Neural progenitor cell (in vitro differentiated cells): ENCODE measurements at regions not wholly inside any gene's neighbourhood (a gene's known extent, or its start where the extent isn't known, plus 50 kb on each side); places are given as distances from the start of the nearest gene placed in this dataset.
A peak's percentile ranks its signal among the peaks of the same experiment; 100 is the strongest.

Source experiments
- DNase-seq: peaks from one replicate; pipeline ENCODE4 v3.0.0-alpha.2; 2016; ENCODE audit warnings: low spot score
- H2AFZ ChIP-seq: fragments of 200-600 bp; sonication (generic); replicated peaks from 2 replicates; pipeline ENCODE4 v1.6.1; 2016; ENCODE audit warnings: antibody characterized with exemption
- H3F3A ChIP-seq: fragments of 200-600 bp; sonication (generic); 2 replicates; pipeline ENCODE4 v1.6.1; 2016; ENCODE audit warnings: antibody characterized with exemption, low read depth
- H3K27ac ChIP-seq: fragments of 200-600 bp; sonication (generic); 2 replicates; pipeline ENCODE4 v1.5.1; 2016; ENCODE audit warnings: mild to moderate bottlenecking
- H3K27me3 ChIP-seq: fragments of 200-600 bp; sonication (generic); 2 replicates; pipeline ENCODE4 v1.6.1; 2016; ENCODE audit warnings: mild to moderate bottlenecking, moderate library complexity
- H3K36me3 ChIP-seq: fragments of 200-600 bp; sonication (generic); 2 replicates; pipeline ENCODE4 v1.5.1; 2016
- H3K4me1 ChIP-seq: fragments of 200-600 bp; sonication (generic); 2 replicates; pipeline ENCODE4 v1.6.1; 2016; ENCODE audit warnings: mixed run types
- H3K4me2 ChIP-seq: fragments of 200-600 bp; sonication (generic); 2 replicates; pipeline ENCODE4 v1.6.1; 2016
- H3K4me3 ChIP-seq: fragments of 200-600 bp; sonication (generic); 2 replicates; pipeline ENCODE4 v1.5.1; 2016
- H3K79me2 ChIP-seq: fragments of 200-600 bp; sonication (generic); 2 replicates; pipeline ENCODE4 v1.6.1; 2016; ENCODE audit warnings: low read depth
- H3K9ac ChIP-seq: fragments of 200-600 bp; sonication (generic); 2 replicates; pipeline ENCODE4 v1.6.1; 2016
- H3K9me3 ChIP-seq: fragments of 200-600 bp; sonication (generic); 2 replicates; pipeline ENCODE4 v1.5.1; 2016; ENCODE audit warnings: low read depth
- H4K20me1 ChIP-seq: fragments of 200-600 bp; sonication (generic); 2 replicates; pipeline ENCODE4 v1.6.1; 2016; ENCODE audit warnings: low read depth
- H3K27ac Mint-ChIP-seq: 3 replicates; pipeline ENCODE4 v1.8.0; 2021; ENCODE audit warnings: mixed read lengths
- H3K27me3 Mint-ChIP-seq: 2 replicates; pipeline ENCODE4 v1.8.0; 2022; ENCODE audit warnings: low read depth, mild to moderate bottlenecking, inconsistent platforms, moderate library complexity, mixed read lengths; ENCODE audit not compliant: insufficient read depth
- H3K36me3 Mint-ChIP-seq: 3 replicates; pipeline ENCODE4 v1.8.0; 2021; ENCODE audit warnings: mixed read lengths
- H3K4me1 Mint-ChIP-seq: 3 replicates; pipeline ENCODE4 v1.8.0; 2021; ENCODE audit warnings: mixed read lengths
- H3K4me3 Mint-ChIP-seq: 3 replicates; pipeline ENCODE4 v1.8.0; 2021; ENCODE audit warnings: mild to moderate bottlenecking, moderate library complexity, mixed read lengths
- H3K9me3 Mint-ChIP-seq: 3 replicates; pipeline ENCODE4 v1.8.0; 2020; ENCODE audit warnings: mixed read lengths
- CTCF ChIP-seq: fragments of 200-600 bp; sonication (generic); IDR thresholded peaks from 2 replicates; pipeline ENCODE4 v1.5.1; 2017; ENCODE audit warnings: antibody characterized with exemption, mild to moderate bottlenecking
- EZH2 ChIP-seq: fragments of 200-600 bp; sonication (generic); IDR thresholded peaks from 2 replicates; pipeline ENCODE4 v1.6.1; 2017; ENCODE audit warnings: antibody characterized with exemption, mild to moderate bottlenecking, moderate library complexity
- EZH2phosphoT487 ChIP-seq: fragments of 200-600 bp; sonication (generic); IDR thresholded peaks from 2 replicates; pipeline ENCODE4 v1.6.1; 2017; ENCODE audit warnings: antibody characterized with exemption

DNA sequence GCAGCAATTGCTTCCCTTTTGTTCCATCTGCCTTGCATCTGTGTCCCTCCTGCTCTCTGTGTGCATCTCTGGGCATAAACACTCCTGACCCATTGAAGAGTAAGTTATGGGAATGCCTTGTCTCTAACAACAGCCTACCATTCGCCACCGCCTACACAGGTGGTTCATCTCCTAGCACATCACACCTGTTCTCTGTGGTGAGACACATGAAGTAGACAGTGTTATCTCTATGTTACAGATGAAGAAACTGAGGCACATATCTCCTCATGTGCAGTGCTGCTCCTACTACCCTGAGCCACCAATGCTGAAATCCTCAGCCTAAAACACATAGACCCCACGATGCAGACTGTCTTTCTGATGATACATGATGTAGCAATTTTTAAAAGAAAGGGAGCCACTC lies 77.6 kb downstream of the PITPNM2 start:
- no peaks in the 10 kb centered on the region for H3K36me3 Mint-ChIP-seq
- no peak overlapping the region for H2AFZ ChIP-seq
- no peaks in the 10 kb centered on the region for H3K9me3 ChIP-seq
- H3K4me3 ChIP-seq: no peak overlapping the region
- H3K27ac ChIP-seq: no peak overlapping the region
- no peak for TF ChIP-seq CTCF
- no peak for TF ChIP-seq EZH2
- no peak for TF ChIP-seq EZH2phosphoT487
- no peaks in the 10 kb centered on the region for H4K20me1 ChIP-seq
- peaks cover 47% of the 10 kb centered on the region for H3K4me1 ChIP-seq
- H3K9me3 Mint-ChIP-seq: no peaks in the 10 kb centered on the region
- peaks cover 33% of the 10 kb centered on the region for H3F3A ChIP-seq
- no peaks in the 10 kb centered on the region for H3K79me2 ChIP-seq
- H3K4me1 Mint-ChIP-seq: peaks cover 54% of the 10 kb centered on the region
- no peak overlapping the region for H3K4me3 Mint-ChIP-seq
- no peaks in the 10 kb centered on the region for H3K36me3 ChIP-seq
- no peak for DNase-seq
- H3K27ac Mint-ChIP-seq: no peak overlapping the region
- peaks cover 5% of the 10 kb centered on the region for H3K27me3 Mint-ChIP-seq
- no peak overlapping the region for H3K4me2 ChIP-seq
- H3K27me3 ChIP-seq: peaks cover 6% of the 10 kb centered on the region
- no peak overlapping the region for H3K9ac ChIP-seq

DNA sequence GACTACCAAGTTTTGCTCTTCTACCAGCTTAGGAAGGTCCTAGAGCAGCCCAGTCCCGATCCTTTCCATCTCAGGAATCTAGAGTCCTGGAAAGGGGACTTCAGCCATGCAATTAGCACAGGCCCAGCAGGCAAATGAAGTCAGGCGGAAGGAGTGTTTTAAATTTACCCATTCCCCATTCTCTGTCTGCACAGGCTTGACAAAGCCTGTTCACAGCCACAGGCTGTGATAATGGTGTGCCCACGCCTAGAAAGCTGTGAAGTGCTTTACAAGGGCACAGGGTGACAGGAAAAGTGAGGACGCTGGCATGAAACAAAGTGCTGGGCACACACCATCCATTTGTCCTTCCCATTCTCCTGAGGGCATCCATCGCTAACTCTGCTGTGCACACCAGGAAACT lies 79.0 kb downstream of the PITPNM2 start:
- peaks cover 46% of the 10 kb centered on the region for H3K4me1 Mint-ChIP-seq
- Histone ChIP-seq H3K4me2 (peak overlapping the region; percentile 18), H3K79me2 (no peaks in the 10 kb centered on the region), H3K4me1 (peaks cover 36% of the 10 kb centered on the region), H2AFZ (no peak overlapping the region), H3K27me3 (peaks cover 5% of the 10 kb centered on the region), H3K27ac (no peak overlapping the region), H3K9ac (no peak overlapping the region), H3F3A (peaks cover 33% of the 10 kb centered on the region), H3K9me3 (no peaks in the 10 kb centered on the region), H3K4me3 (no peak overlapping the region), H3K36me3 (no peaks in the 10 kb centered on the region), H4K20me1 (no peaks in the 10 kb centered on the region)
- TF ChIP-seq EZH2phosphoT487 (no peak), EZH2 (no peak), CTCF (no peak)
- peaks cover 5% of the 10 kb centered on the region for H3K27me3 Mint-ChIP-seq
- DNase-seq: peak; percentile 68
- H3K9me3 Mint-ChIP-seq: no peaks in the 10 kb centered on the region
- H3K27ac Mint-ChIP-seq: no peak overlapping the region
- no peak overlapping the region for H3K4me3 Mint-ChIP-seq
- H3K36me3 Mint-ChIP-seq: no peaks in the 10 kb centered on the region

- Histone ChIP-seq H3K4me2 (peak overlapping the region; percentile 18), H3K79me2 (no peaks in the 10 kb centered on the region), H3F3A (peaks cover 28% of the 10 kb centered on the region), H3K27me3 (no peaks in the 10 kb centered on the region), H3K4me3 (no peak overlapping the region), H4K20me1 (no peaks in the 10 kb centered on the region), H3K9me3 (no peaks in the 10 kb centered on the region), H3K27ac (no peak overlapping the region), H3K4me1 (peaks cover 30% of the 10 kb centered on the region), H3K9ac (no peak overlapping the region), H3K36me3 (no peaks in the 10 kb centered on the region), H2AFZ (no peak overlapping the region)
- no peak overlapping the region for H3K4me3 Mint-ChIP-seq
- TF ChIP-seq EZH2: no peak
- no peak for TF ChIP-seq EZH2phosphoT487
- TF ChIP-seq CTCF: no peak
- no peaks in the 10 kb centered on the region for H3K36me3 Mint-ChIP-seq
- H3K27me3 Mint-ChIP-seq: no peaks in the 10 kb centered on the region
- no peak overlapping the region for H3K27ac Mint-ChIP-seq
- no peaks in the 10 kb centered on the region for H3K9me3 Mint-ChIP-seq
- H3K4me1 Mint-ChIP-seq: peaks cover 40% of the 10 kb centered on the region
- no peak for DNase-seq
These were observed 79.6 kb downstream of the PITPNM2 start for GRCh38 chr12:123071099-123071800.
